GM23338 (cell line): ENCODE measurements at regions not wholly inside any gene's neighbourhood (a gene's known extent, or its start where the extent isn't known, plus 50 kb on each side); places are given as distances from the start of the nearest gene placed in this dataset.

Source experiments
- ATAC-seq: fragments of 200-7000 bp; cut with Tn5 transposase; 3 replicates; pipeline ENCODE4 v1.9.1; 2020
- DNase-seq: peaks from one replicate; pipeline ENCODE4 v3.0.0-alpha.2; 2015; ENCODE audit warnings: low spot score
- H2AFZ ChIP-seq: fragments of 200-600 bp; sonication (generic); 2 replicates; pipeline ENCODE4 v1.8.0; 2016; ENCODE audit warnings: antibody characterized with exemption, mild to moderate bottlenecking, moderate library complexity
- H3F3A ChIP-seq: fragments of 200-600 bp; sonication (generic); replicated peaks from 2 replicates; pipeline ENCODE4 v1.8.0; 2017; ENCODE audit warnings: antibody characterized with exemption, mixed run types, low read depth
- H3K27ac ChIP-seq: fragments of 200-600 bp; sonication (generic); 2 replicates; pipeline ENCODE4 v1.6.1; 2016; ENCODE audit warnings: low read depth
- H3K27me3 ChIP-seq: fragments of 200-600 bp; sonication (generic); 2 replicates; pipeline ENCODE4 v1.8.0; 2016; ENCODE audit warnings: mild to moderate bottlenecking, mixed run types, moderate library complexity; ENCODE audit not compliant: insufficient read depth
- H3K36me3 ChIP-seq: fragments of 200-600 bp; sonication (generic); 2 replicates; pipeline ENCODE4 v1.8.0; 2016; ENCODE audit warnings: mild to moderate bottlenecking; ENCODE audit not compliant: insufficient read depth
- H3K4me1 ChIP-seq: fragments of 200-600 bp; sonication (generic); 2 replicates; pipeline ENCODE4 v1.8.0; 2016; ENCODE audit warnings: mild to moderate bottlenecking, moderate library complexity; ENCODE audit not compliant: insufficient read depth
- H3K4me2 ChIP-seq: fragments of 200-600 bp; sonication (generic); 2 replicates; pipeline ENCODE4 v1.7.1; 2017; ENCODE audit warnings: mixed run types
- H3K4me3 ChIP-seq: fragments of 200-600 bp; sonication (generic); 2 replicates; pipeline ENCODE4 v1.6.1; 2016; ENCODE audit warnings: mixed run types
- H3K79me2 ChIP-seq: fragments of 200-600 bp; sonication (generic); replicated peaks from 2 replicates; pipeline ENCODE4 v1.8.0; 2017; ENCODE audit warnings: mild to moderate bottlenecking; ENCODE audit not compliant: insufficient read depth
- H3K9me2 ChIP-seq: fragments of 200-600 bp; sonication (generic); 2 replicates; pipeline ENCODE4 v1.8.0; 2017; ENCODE audit not compliant: insufficient read depth
- H4K20me1 ChIP-seq: fragments of 200-600 bp; sonication (generic); replicated peaks from 2 replicates; pipeline ENCODE4 v1.8.0; 2017; ENCODE audit warnings: mild to moderate bottlenecking; ENCODE audit not compliant: insufficient read depth
- H3K27ac Mint-ChIP-seq: 2 replicates; pipeline ENCODE4 v1.8.0; 2020; ENCODE audit warnings: inconsistent platforms, mild to moderate bottlenecking, moderate library complexity, mixed read lengths
- H3K27me3 Mint-ChIP-seq: 3 replicates; pipeline ENCODE4 v1.8.0; 2022; ENCODE audit warnings: low read depth, mild to moderate bottlenecking, moderate library complexity, mixed read lengths, inconsistent platforms; ENCODE audit not compliant: insufficient read depth, poor library complexity
- H3K36me3 Mint-ChIP-seq: 3 replicates; pipeline ENCODE4 v1.8.0; 2021; ENCODE audit warnings: low read depth, mild to moderate bottlenecking, inconsistent platforms, moderate library complexity, mixed read lengths
- H3K4me1 Mint-ChIP-seq: 3 replicates; pipeline ENCODE4 v1.8.0; 2020; ENCODE audit warnings: mild to moderate bottlenecking, inconsistent platforms, mixed read lengths
- H3K4me3 Mint-ChIP-seq: 3 replicates; pipeline ENCODE4 v1.8.0; 2021; ENCODE audit warnings: moderate library complexity, mild to moderate bottlenecking, inconsistent platforms, mixed read lengths
- H3K9me3 Mint-ChIP-seq: 3 replicates; pipeline ENCODE4 v1.8.0; 2020; ENCODE audit warnings: moderate library complexity, mild to moderate bottlenecking, inconsistent platforms, mixed read lengths
- CREB1 ChIP-seq: fragments of 250-450 bp; sonication (Bioruptor Pico); IDR thresholded peaks from 2 replicates; pipeline ENCODE4 v1.5.0; 2020; ENCODE audit warnings: low read depth, mild to moderate bottlenecking, moderate library complexity
- CTCF ChIP-seq, 2 experiments: fragments of 200-600 bp in 1 of 2; sonication (generic) in 1 of 2; conservative IDR thresholded peaks; 2 replicates each; pipeline versions ENCODE4 v1.5.1 to v1.6.1; 2016 to 2017; ENCODE audit warnings: antibody characterized with exemption in 2 of 2, low read depth in 2 of 2, mild to moderate bottlenecking in 2 of 2, moderate library complexity in 1 of 2
- ETS1 ChIP-seq: IDR thresholded peaks from 2 replicates; pipeline ENCODE4 v1.6.1; 2016; ENCODE audit warnings: antibody characterized with exemption
- EZH2 ChIP-seq: fragments of 200-600 bp; sonication (generic); IDR thresholded peaks from one replicate; pipeline ENCODE4 v1.8.0; 2017; ENCODE audit warnings: antibody characterized with exemption, mild to moderate bottlenecking, low read depth; ENCODE audit not compliant: unreplicated experiment
- EZH2phosphoT487 ChIP-seq: fragments of 200-600 bp; sonication (generic); IDR thresholded peaks from one replicate; pipeline ENCODE4 v1.8.1; 2018; ENCODE audit warnings: antibody characterized with exemption; ENCODE audit not compliant: unreplicated experiment
- JUNB ChIP-seq: IDR thresholded peaks from one replicate; pipeline ENCODE4 v1.6.1; 2016; ENCODE audit warnings: antibody characterized with exemption; ENCODE audit not compliant: unreplicated experiment
- NANOG ChIP-seq: IDR thresholded peaks from 2 replicates; pipeline ENCODE4 v1.6.1; 2016; ENCODE audit warnings: antibody characterized with exemption, borderline replicate concordance
- POLR2AphosphoS5 ChIP-seq: IDR thresholded peaks from 2 replicates; pipeline ENCODE4 v1.6.1; 2016; ENCODE audit warnings: antibody characterized with exemption, low read depth
- ZNF114 ChIP-seq: fragments of 250-450 bp; sonication (Bioruptor Pico); IDR thresholded peaks from 2 replicates; pipeline ENCODE4 v1.5.0; 2020; ENCODE audit warnings: mild to moderate bottlenecking, moderate library complexity
- ZNF331 ChIP-seq: fragments of 250-450 bp; sonication (Bioruptor Pico); IDR thresholded peaks from 2 replicates; pipeline ENCODE4 v1.5.0; 2020; ENCODE audit warnings: low read depth, mild to moderate bottlenecking, moderate library complexity
- ZNF462 ChIP-seq: fragments of 250-450 bp; sonication (Bioruptor Pico); IDR thresholded peaks from 2 replicates; pipeline ENCODE4 v1.5.0; 2020; ENCODE audit warnings: mild to moderate bottlenecking, moderate library complexity

GRCh38 chr2:7278984-7279383 lies 361.8 kb downstream of the RNF144A start:
- no peak for TF ChIP-seq POLR2AphosphoS5
- no peak for TF ChIP-seq NANOG
- no peak for TF ChIP-seq ETS1
- TF ChIP-seq ZNF114 (CRISPR knock-in tag): no peak
- TF ChIP-seq ZNF331: no peak
- no peak for TF ChIP-seq CREB1 (CRISPR knock-in tag)
- TF ChIP-seq CTCF (conservative IDR thresholded peaks at IDR 0.05; ENCODE audit: low read depth in 2 of 2): no peak
- peaks cover 19% of the 10 kb centered on the region for H3K9me2 ChIP-seq
- no peaks in the 10 kb centered on the region for H3K36me3 ChIP-seq
- no peaks in the 10 kb centered on the region for H4K20me1 ChIP-seq
- H3K27ac Mint-ChIP-seq: no peak overlapping the region
- H3K4me3 Mint-ChIP-seq: no peak overlapping the region
- DNase-seq: no peak
- no peak overlapping the region for H3K27ac ChIP-seq
- no peaks in the 10 kb centered on the region for H3F3A ChIP-seq
- H3K4me1 Mint-ChIP-seq: peaks cover 16% of the 10 kb centered on the region
- no peak overlapping the region for H3K4me3 ChIP-seq
- no peaks in the 10 kb centered on the region for H3K9me3 Mint-ChIP-seq
- H3K27me3 ChIP-seq: no peaks in the 10 kb centered on the region
- H2AFZ ChIP-seq: no peak overlapping the region
- H3K79me2 ChIP-seq: no peaks in the 10 kb centered on the region
- H3K4me1 ChIP-seq: no peaks in the 10 kb centered on the region
- no peaks in the 10 kb centered on the region for H3K36me3 Mint-ChIP-seq
- no peak overlapping the region for H3K4me2 ChIP-seq
- H3K27me3 Mint-ChIP-seq: no peaks in the 10 kb centered on the region
- no peak for ATAC-seq

- Mint-ChIP-seq H3K27me3 (no peaks in the 10 kb centered on the region), H3K9me3 (no peaks in the 10 kb centered on the region), H3K4me3 (no peak overlapping the region), H3K4me1 (peaks cover 18% of the 10 kb centered on the region), H3K27ac (no peak overlapping the region), H3K36me3 (no peaks in the 10 kb centered on the region)
- Histone ChIP-seq H3K27me3 (no peaks in the 10 kb centered on the region), H3K4me1 (no peaks in the 10 kb centered on the region), H3K4me3 (no peak overlapping the region), H3K36me3 (no peaks in the 10 kb centered on the region), H3K79me2 (no peaks in the 10 kb centered on the region), H3F3A (no peaks in the 10 kb centered on the region), H3K27ac (no peak overlapping the region), H2AFZ (no peak overlapping the region), H4K20me1 (no peaks in the 10 kb centered on the region), H3K4me2 (no peak overlapping the region), H3K9me2 (peaks cover 19% of the 10 kb centered on the region)
- no peak for ATAC-seq
- DNase-seq: no peak
- TF ChIP-seq CTCF (conservative IDR thresholded peaks at IDR 0.05; ENCODE audit: low read depth in 2 of 2) (no peak), JUNB (no peak), ZNF462 (no peak), CREB1 (CRISPR knock-in tag) (no peak), EZH2phosphoT487 (no peak), ZNF331 (no peak), EZH2 (no peak)
Observed at GRCh38 chr2:7279421-7279949, 362.3 kb downstream of the RNF144A start.
